Stimulated activated CD8-positive, alpha-beta memory T cell treated with anti-CD3 and anti-CD28 coated beads, Interleukin-15, amount 100 ng/mL, for 48 hours (primary cell): ENCODE measurements at regions not wholly inside any gene's neighbourhood (a gene's known extent, or its start where the extent isn't known, plus 50 kb on each side); places are given as distances from the start of the nearest gene placed in this dataset.

ENCODE experiments used
- DNase-seq, 2 donors: peaks; one replicate each; pipeline ENCODE4 v3.0.0-alpha.2; 2020; ENCODE audit warnings: low read depth in 2 of 2

GRCh38 chr12:4107436-4107878, 166.1 kb upstream of the CCND2 start:
- peak; percentile 52 to 58 for DNase-seq

- no peak for DNase-seq
Observed at GRCh38 chr12:4106621-4107020, 166.9 kb upstream of the CCND2 start.

- DNase-seq, result no peak
Observed at GRCh38 chr12:4104722-4105244, 168.8 kb upstream of the CCND2 start.

- no peak for DNase-seq
Observed at GRCh38 chr12:4099276-4099675, 174.3 kb upstream of the CCND2 start.

- no peak for DNase-seq
Observed at GRCh38 chr12:4091016-4091743, 182.4 kb upstream of the CCND2 start.

GRCh38 chr12:4089956-4090355, 183.6 kb upstream of the CCND2 start:
- DNase-seq, result no peak

- no peak for DNase-seq
Observed at GRCh38 chr12:4089121-4089606, 184.4 kb upstream of the CCND2 start.

GRCh38 chr12:4088451-4088850, 185.1 kb upstream of the CCND2 start:
- no peak for DNase-seq

- DNase-seq, result no peak
Observed at GRCh38 chr12:4086481-4086880, 187.1 kb upstream of the CCND2 start.

- no peak for DNase-seq
Observed at GRCh38 chr12:4084573-4084972, 189.0 kb upstream of the CCND2 start.

GRCh38 chr12:4082809-4083403, 190.7 kb upstream of the CCND2 start:
- no peak for DNase-seq

GRCh38 chr12:4080213-4080612, 193.3 kb upstream of the CCND2 start:
- DNase-seq, result no peak

- no peak for DNase-seq
Observed at GRCh38 chr12:4074129-4074528, 199.4 kb upstream of the CCND2 start.

- no peak for DNase-seq
Observed at GRCh38 chr12:4069670-4070010, 196.4 kb upstream of the PARP11 start.

GRCh38 chr12:4068981-4069669, 195.9 kb upstream of the PARP11 start:
- DNase-seq, result no peak

GRCh38 chr12:4064008-4064407, 190.8 kb upstream of the PARP11 start:
- DNase-seq, result no peak

- no peak for DNase-seq
Observed at GRCh38 chr12:4059898-4060568, 186.8 kb upstream of the PARP11 start.

GRCh38 chr12:4056910-4057845, 184.0 kb upstream of the PARP11 start:
- DNase-seq, result no peak

GRCh38 chr12:4054630-4055029, 181.4 kb upstream of the PARP11 start:
- DNase-seq, result no peak

- no peak for DNase-seq
Observed at GRCh38 chr12:4052691-4053090, 179.5 kb upstream of the PARP11 start.

GRCh38 chr12:4051596-4051995, 178.4 kb upstream of the PARP11 start:
- no peak for DNase-seq
